IMR-90 (cell line): ENCODE measurements at regions not wholly inside any gene's neighbourhood (a gene's known extent, or its start where the extent isn't known, plus 50 kb on each side); places are given as distances from the start of the nearest gene placed in this dataset.

Experiments
- ATAC-seq: fragments of 200-7000 bp; cut with Tn5 transposase; 2 replicates; pipeline ENCODE4 v1.9.1; 2020; ENCODE audit warnings: low read depth, mild to moderate bottlenecking, moderate library complexity
- BruUV-seq: library from RNA; stranded (reverse); fragments of 400-500 nt; replicated peaks from 2 replicates; lab custom pipeline; 2021; lab: Mats Ljungman, UMichigan
- CTCF ChIA-PET: fragments of 300-600 bp; formaldehyde crosslinking; extraction: SDS; loops from one replicate; lab custom pipeline; 2021; ENCODE audit warnings: antibody characterized with exemption; lab: Yijun Ruan, JAX
- POLR2A ChIA-PET: fragments of 300-600 bp; sonication (Branson Sonifier 250); formaldehyde crosslinking; loops from one replicate; lab custom pipeline; 2022; ENCODE audit warnings: antibody characterized with exemption; ENCODE audit not compliant: unreplicated experiment; lab: Charles Lee
- DNase-seq: peaks from one replicate; pipeline ENCODE4 v3.0.0; 2013
- H2AFZ ChIP-seq: replicated peaks from 2 replicates; pipeline ENCODE3; 2013; ENCODE audit warnings: low read length, mild to moderate bottlenecking; ENCODE audit not compliant: poor library complexity
- H2AK5ac ChIP-seq: 2 replicates; pipeline ENCODE4 v1.6.1; 2013; ENCODE audit warnings: low read depth, low read length, inconsistent platforms
- H2AK9ac ChIP-seq: replicated peaks from 2 replicates; pipeline ENCODE3; 2013; ENCODE audit warnings: mild to moderate bottlenecking, low read depth, low read length, moderate library complexity; ENCODE audit not compliant: poor library complexity
- H2BK120ac ChIP-seq: 2 replicates; pipeline ENCODE4 v1.6.1; 2013; ENCODE audit warnings: low read depth, low read length, inconsistent platforms
- H2BK15ac ChIP-seq: 3 replicates; pipeline ENCODE4 v1.6.1; 2013; ENCODE audit warnings: low read depth, low read length, inconsistent platforms
- H2BK20ac ChIP-seq: 2 replicates; pipeline ENCODE4 v1.6.1; 2013; ENCODE audit warnings: low read depth, mild to moderate bottlenecking, inconsistent platforms, low read length, moderate library complexity
- H2BK5ac ChIP-seq: 2 replicates; pipeline ENCODE4 v1.6.1; 2013; ENCODE audit warnings: mild to moderate bottlenecking, low read depth, low read length, inconsistent platforms; ENCODE audit not compliant: poor library complexity, severe bottlenecking
- H3K14ac ChIP-seq: replicated peaks from 2 replicates; pipeline ENCODE4 v1.6.1; 2013; ENCODE audit warnings: low read depth, low read length, inconsistent platforms
- H3K18ac ChIP-seq: 2 replicates; pipeline ENCODE4 v1.6.1; 2013; ENCODE audit warnings: low read depth, low read length, control low read depth
- H3K23ac ChIP-seq: 2 replicates; pipeline ENCODE4 v1.6.1; 2013; ENCODE audit warnings: low read depth, low read length, inconsistent platforms
- H3K27ac ChIP-seq: 2 replicates; pipeline ENCODE4 v1.5.1; 2013; ENCODE audit warnings: mild to moderate bottlenecking, control low read depth, low read length; ENCODE audit not compliant: insufficient read depth
- H3K27me3 ChIP-seq: 2 replicates; pipeline ENCODE4 v1.6.1; 2013; ENCODE audit warnings: low read length; ENCODE audit not compliant: control insufficient read depth, insufficient read depth
- H3K36me3 ChIP-seq: 2 replicates; pipeline ENCODE4 v1.6.1; 2013; ENCODE audit warnings: low read length, mixed read lengths; ENCODE audit not compliant: control insufficient read depth, insufficient read depth
- H3K4ac ChIP-seq: 2 replicates; pipeline ENCODE4 v1.6.1; 2013; ENCODE audit warnings: low read depth, low read length, inconsistent platforms
- H3K4me1 ChIP-seq: 2 replicates; pipeline ENCODE4 v1.6.1; 2013; ENCODE audit warnings: low read length, mixed read lengths; ENCODE audit not compliant: control insufficient read depth, insufficient read depth
- H3K4me2 ChIP-seq: 2 replicates; pipeline ENCODE4 v1.6.1; 2013; ENCODE audit warnings: low read depth, mild to moderate bottlenecking, control low read depth, low read length, moderate library complexity
- H3K4me3 ChIP-seq: 2 replicates; pipeline ENCODE4 v1.5.1; 2013; ENCODE audit warnings: low read depth, mild to moderate bottlenecking, control low read depth, low read length, moderate library complexity; ENCODE audit not compliant: insufficient read depth
- H3K56ac ChIP-seq: 2 replicates; pipeline ENCODE4 v1.6.1; 2013; ENCODE audit warnings: low read length, inconsistent platforms; ENCODE audit not compliant: insufficient read depth; ENCODE audit errors: extremely low read depth
- H3K79me1 ChIP-seq, 2 experiments: 2 replicates each; pipeline ENCODE4 v1.6.1; 2013; ENCODE audit warnings: low read length in 2 of 2, inconsistent platforms in 1 of 2, low read depth in 1 of 2
- H3K9ac ChIP-seq: 2 replicates; pipeline ENCODE4 v1.6.1; 2013; ENCODE audit warnings: low read depth, low read length, control low read depth
- H3K9me1 ChIP-seq: 2 replicates; pipeline ENCODE4 v1.6.1; 2013; ENCODE audit warnings: low read length, inconsistent platforms; ENCODE audit not compliant: insufficient read depth
- H3K9me3 ChIP-seq: 2 replicates; pipeline ENCODE4 v1.6.1; 2013; ENCODE audit warnings: low read length; ENCODE audit not compliant: control insufficient read depth, insufficient read depth
- H4K20me1 ChIP-seq: 2 replicates; pipeline ENCODE4 v1.6.1; 2013; ENCODE audit warnings: low read length, inconsistent platforms; ENCODE audit not compliant: insufficient read depth
- H4K5ac ChIP-seq: 2 replicates; pipeline ENCODE4 v1.6.1; 2013; ENCODE audit warnings: mild to moderate bottlenecking, low read depth, low read length, control low read depth
- H4K8ac ChIP-seq, 2 experiments: 2 replicates each; pipeline ENCODE4 v1.6.1; 2013; ENCODE audit warnings: low read depth in 2 of 2, low read length in 2 of 2, control low read depth in 1 of 2, inconsistent platforms in 1 of 2
- H4K91ac ChIP-seq: 2 replicates; pipeline ENCODE4 v1.6.1; 2013; ENCODE audit warnings: low read depth, low read length, inconsistent platforms; ENCODE audit not compliant: insufficient read depth
- BHLHE40 ChIP-seq: fragments of 150-350 bp; IDR thresholded peaks from 2 replicates; pipeline ENCODE4 v1.6.1; 2016; ENCODE audit warnings: mild to moderate bottlenecking, low read depth, low read length
- CEBPB ChIP-seq: IDR thresholded peaks from 2 replicates; pipeline ENCODE4 v1.6.1; 2012; ENCODE audit warnings: low read depth, low read length, improper control_type of control experiment
- FOS ChIP-seq: fragments of 150-350 bp; IDR thresholded peaks from 2 replicates; pipeline ENCODE4 v1.6.1; 2016; ENCODE audit warnings: low read depth, low read length
- MAFK ChIP-seq: IDR thresholded peaks from 2 replicates; pipeline ENCODE4 v1.6.1; 2012; ENCODE audit warnings: low read depth, low read length, improper control_type of control experiment
- MAZ ChIP-seq: IDR thresholded peaks from 2 replicates; pipeline ENCODE4 v1.6.1; 2012; ENCODE audit warnings: low read depth, mild to moderate bottlenecking, low read length, improper control_type of control experiment, moderate library complexity, borderline replicate concordance
- MXI1 ChIP-seq: IDR thresholded peaks from 2 replicates; pipeline ENCODE4 v1.6.1; 2012; ENCODE audit warnings: low read depth, mild to moderate bottlenecking, low read length, moderate library complexity, borderline replicate concordance
- NFE2L2 ChIP-seq: fragments of 150-350 bp; IDR thresholded peaks from 2 replicates; pipeline ENCODE4 v1.6.1; 2016; ENCODE audit warnings: low read depth, mild to moderate bottlenecking, low read length
- POLR2A ChIP-seq: IDR thresholded peaks from 2 replicates; pipeline ENCODE4 v1.6.1; 2012; ENCODE audit warnings: mild to moderate bottlenecking, low read depth, low read length
- RAD21 ChIP-seq: IDR thresholded peaks from 2 replicates; pipeline ENCODE4 v1.6.1; 2012; ENCODE audit warnings: low read length, improper control_type of control experiment
- RCOR1 ChIP-seq: IDR thresholded peaks from 2 replicates; pipeline ENCODE4 v1.6.1; 2012; ENCODE audit warnings: mild to moderate bottlenecking, low read length, improper control_type of control experiment; ENCODE audit not compliant: insufficient replicate concordance
- RFX5 ChIP-seq: IDR thresholded peaks from 2 replicates; pipeline ENCODE4 v1.8.0; 2012; ENCODE audit warnings: low read depth, mild to moderate bottlenecking, low read length, moderate library complexity
- SMC3 ChIP-seq: fragments of 150-350 bp; IDR thresholded peaks from 2 replicates; pipeline ENCODE4 v1.6.1; 2016; ENCODE audit warnings: low read depth, mild to moderate bottlenecking, antibody characterized with exemption, low read length, moderate library complexity
- WGBS, 2 experiments: methylation state at CpG; one replicate each; pipeline versions ENCODE4 v1.1.5 to v1.1.7; 2013; ENCODE audit warnings: missing lambda C conversion rate in 2 of 2; ENCODE audit not compliant: insufficient read length in 1 of 2; ENCODE audit errors: extremely low coverage in 2 of 2; 5-methylcytosine and 5-hydroxymethylcytosine counted together
- dilution Hi-C: fragments of 300-500 bp; cut with HindIII; formaldehyde crosslinking; loops from one replicate; pipeline ENCODE4 v1.14.3; 2018; ENCODE audit warnings: low sequenced_read_pairs; ENCODE audit not compliant: unreplicated experiment
- in situ Hi-C: fragments of 300-500 bp; cut with MboI; formaldehyde crosslinking; loops from 3 replicates; pipeline ENCODE4 v1.14.3; 2019; ENCODE audit warnings: low sequenced_read_pairs, inconsistent platforms, mixed read lengths
- intact Hi-C: fragments of 100-400 bp; cut with micrococcal nuclease; formaldehyde crosslinking; loops from 2 replicates; pipeline ENCODE4 v1.10.0; 2022
- TF ChIP-seq, protein P1 (sequence below): fragments of 150-350 bp; IDR thresholded peaks from 2 replicates; pipeline ENCODE4 v1.6.1; 2016; ENCODE audit warnings: low read depth, mild to moderate bottlenecking, low read length, moderate library complexity, borderline replicate concordance
- TF ChIP-seq, protein P2 (sequence below): conservative IDR thresholded peaks from 2 replicates; pipeline ENCODE4 v1.5.1; 2012; ENCODE audit warnings: mild to moderate bottlenecking, low read depth, low read length, improper control_type of control experiment
- TF ChIP-seq, protein P3 (sequence below): fragments of 150-350 bp; IDR thresholded peaks from 2 replicates; pipeline ENCODE4 v1.6.1; 2017; ENCODE audit warnings: mild to moderate bottlenecking, antibody characterized with exemption, low read length, low read depth

DNA sequence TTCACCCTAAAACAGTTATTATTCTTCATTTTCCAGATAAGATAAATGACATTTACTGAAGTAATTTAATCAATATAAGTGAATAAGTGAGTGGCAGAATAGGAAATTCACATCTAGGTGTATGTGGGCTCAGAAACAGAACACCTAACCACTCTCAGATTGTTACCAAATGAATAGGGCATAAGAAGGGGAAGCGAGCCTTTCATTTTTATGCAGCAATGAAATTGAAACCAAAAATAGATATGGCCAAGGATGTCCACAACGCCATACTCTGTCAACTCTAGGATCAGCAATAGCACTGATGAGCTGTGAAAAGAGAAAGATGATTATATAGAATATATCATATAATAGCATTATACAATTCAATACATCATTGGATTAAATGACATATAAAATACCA is 398.1 kb upstream of the API5 start:
- CTCF ChIA-PET, result interaction anchor here (0.7 kb wide), 1 partner anchor 10 kb away, joined by 3 read pairs; no protein-coding TSS in a partner anchor
- Histone ChIP-seq H3K9me3 (peaks cover 5% of the 10 kb centered on the region), H3K18ac (no peak overlapping the region), H3K9ac (no peak overlapping the region), H2BK15ac (no peak overlapping the region), H3K56ac (no peak overlapping the region), H3K79me1 (no peaks in the 10 kb centered on the region), H4K8ac (no peak overlapping the region), H2AK9ac (no peak overlapping the region), H3K4ac (no peak overlapping the region), H2AK5ac (no peak overlapping the region), H3K14ac (no peak overlapping the region), H4K20me1 (no peaks in the 10 kb centered on the region), H3K27ac (no peak overlapping the region), H2BK120ac (no peak overlapping the region), H4K91ac (no peak overlapping the region), H3K4me2 (no peak overlapping the region), H2BK20ac (no peak overlapping the region), H3K4me1 (no peaks in the 10 kb centered on the region), H3K27me3 (no peaks in the 10 kb centered on the region), H3K36me3 (no peaks in the 10 kb centered on the region), H3K4me3 (no peak overlapping the region), H2AFZ (no peak overlapping the region), H4K5ac (no peak overlapping the region), H3K9me1 (no peaks in the 10 kb centered on the region), H2BK5ac (no peak overlapping the region), H3K23ac (no peak overlapping the region)
- no peak for TF ChIP-seq RCOR1
- TF ChIP-seq MAZ, result no peak
- TF ChIP-seq, protein P1, sequence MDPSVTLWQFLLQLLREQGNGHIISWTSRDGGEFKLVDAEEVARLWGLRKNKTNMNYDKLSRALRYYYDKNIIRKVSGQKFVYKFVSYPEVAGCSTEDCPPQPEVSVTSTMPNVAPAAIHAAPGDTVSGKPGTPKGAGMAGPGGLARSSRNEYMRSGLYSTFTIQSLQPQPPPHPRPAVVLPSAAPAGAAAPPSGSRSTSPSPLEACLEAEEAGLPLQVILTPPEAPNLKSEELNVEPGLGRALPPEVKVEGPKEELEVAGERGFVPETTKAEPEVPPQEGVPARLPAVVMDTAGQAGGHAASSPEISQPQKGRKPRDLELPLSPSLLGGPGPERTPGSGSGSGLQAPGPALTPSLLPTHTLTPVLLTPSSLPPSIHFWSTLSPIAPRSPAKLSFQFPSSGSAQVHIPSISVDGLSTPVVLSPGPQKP, result no peak
- TF ChIP-seq RFX5, result no peak
- no peak for TF ChIP-seq FOS
- no peak for TF ChIP-seq NFE2L2
- TF ChIP-seq, protein P2, sequence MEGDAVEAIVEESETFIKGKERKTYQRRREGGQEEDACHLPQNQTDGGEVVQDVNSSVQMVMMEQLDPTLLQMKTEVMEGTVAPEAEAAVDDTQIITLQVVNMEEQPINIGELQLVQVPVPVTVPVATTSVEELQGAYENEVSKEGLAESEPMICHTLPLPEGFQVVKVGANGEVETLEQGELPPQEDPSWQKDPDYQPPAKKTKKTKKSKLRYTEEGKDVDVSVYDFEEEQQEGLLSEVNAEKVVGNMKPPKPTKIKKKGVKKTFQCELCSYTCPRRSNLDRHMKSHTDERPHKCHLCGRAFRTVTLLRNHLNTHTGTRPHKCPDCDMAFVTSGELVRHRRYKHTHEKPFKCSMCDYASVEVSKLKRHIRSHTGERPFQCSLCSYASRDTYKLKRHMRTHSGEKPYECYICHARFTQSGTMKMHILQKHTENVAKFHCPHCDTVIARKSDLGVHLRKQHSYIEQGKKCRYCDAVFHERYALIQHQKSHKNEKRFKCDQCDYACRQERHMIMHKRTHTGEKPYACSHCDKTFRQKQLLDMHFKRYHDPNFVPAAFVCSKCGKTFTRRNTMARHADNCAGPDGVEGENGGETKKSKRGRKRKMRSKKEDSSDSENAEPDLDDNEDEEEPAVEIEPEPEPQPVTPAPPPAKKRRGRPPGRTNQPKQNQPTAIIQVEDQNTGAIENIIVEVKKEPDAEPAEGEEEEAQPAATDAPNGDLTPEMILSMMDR, result no peak
- TF ChIP-seq RAD21, result no peak
- TF ChIP-seq SMC3, result no peak
- TF ChIP-seq CEBPB, result no peak
- TF ChIP-seq BHLHE40, result no peak
- no peak for TF ChIP-seq POLR2A
- TF ChIP-seq, protein P3, sequence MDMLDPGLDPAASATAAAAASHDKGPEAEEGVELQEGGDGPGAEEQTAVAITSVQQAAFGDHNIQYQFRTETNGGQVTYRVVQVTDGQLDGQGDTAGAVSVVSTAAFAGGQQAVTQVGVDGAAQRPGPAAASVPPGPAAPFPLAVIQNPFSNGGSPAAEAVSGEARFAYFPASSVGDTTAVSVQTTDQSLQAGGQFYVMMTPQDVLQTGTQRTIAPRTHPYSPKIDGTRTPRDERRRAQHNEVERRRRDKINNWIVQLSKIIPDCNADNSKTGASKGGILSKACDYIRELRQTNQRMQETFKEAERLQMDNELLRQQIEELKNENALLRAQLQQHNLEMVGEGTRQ, result no peak
- TF ChIP-seq MXI1, result no peak
- TF ChIP-seq MAFK, result no peak
- WGBS, 2 experiments, result no CpG with 5 or more reads among the region's 2 CpGs
- DNase-seq (no peak), ATAC-seq (no peak)
- in situ Hi-C loops, result no loop called here
- intact Hi-C loops, result no loop called here
- dilution Hi-C loops, result no loop called here
- POLR2A ChIA-PET, result no interaction called here
- BruUV-seq, result no TSS peak
